ENCODE measurements at regions not wholly inside any gene's neighbourhood (a gene's known extent, or its start where the extent isn't known, plus 50 kb on each side); places are given as distances from the start of the nearest gene placed in this dataset.
A peak's percentile ranks its signal among the peaks of the same experiment; 100 is the strongest.

GRCh38 chr13:103883164-103883563 is 816.9 kb upstream of the SLC10A2 start:
- TF ChIP-seq CTCF (IDR thresholded peaks at IDR 0.05) = peak; percentile 24 to 56 (median 49)
- no peak for TF ChIP-seq POLR2A (IDR thresholded peaks at IDR 0.05)
